ENCODE measurements at regions not wholly inside any gene's neighbourhood (a gene's known extent, or its start where the extent isn't known, plus 50 kb on each side); places are given as distances from the start of the nearest gene placed in this dataset.

- DNase-seq (ENCODE audit: low read depth): no peak
- no peak overlapping the region for H3K4me3 ChIP-seq (ENCODE audit: low read depth, low read length)
These were observed 93.1 kb upstream of the SPON1 start for GRCh38 chr11:13869398-13869886.

GRCh38 chr11:13874597-13874996 lies 87.9 kb upstream of the SPON1 start:
- no peak for TF ChIP-seq POLR2A (IDR thresholded peaks at IDR 0.05; ENCODE audit: extremely low read depth, insufficient read length)
- no peak for TF ChIP-seq MYC (IDR thresholded peaks at IDR 0.05; ENCODE audit: low read depth, low read length)
- no peak for TF ChIP-seq CTCF (IDR thresholded peaks at IDR 0.05; ENCODE audit: low read depth, low read length)
- TF ChIP-seq MAX (IDR thresholded peaks at IDR 0.05; ENCODE audit: low read depth, low read length): no peak
- no peak overlapping the region for H3K4me3 ChIP-seq (ENCODE audit: low read depth, low read length)
- no peak for DNase-seq (ENCODE audit: low read depth)

More at GRCh38 chr11:13869398-13869886, 93.1 kb upstream of the SPON1 start:
- no peak for TF ChIP-seq MYC (IDR thresholded peaks at IDR 0.05; ENCODE audit: low read depth, low read length)
- TF ChIP-seq POLR2A (IDR thresholded peaks at IDR 0.05; ENCODE audit: extremely low read depth, insufficient read length): no peak
- no peak for TF ChIP-seq CTCF (IDR thresholded peaks at IDR 0.05; ENCODE audit: low read depth, low read length)
- no peak for TF ChIP-seq MAX (IDR thresholded peaks at IDR 0.05; ENCODE audit: low read depth, low read length)

- H3K4me3 ChIP-seq (ENCODE audit: low read depth, low read length): no peak overlapping the region
- TF ChIP-seq MAX (IDR thresholded peaks at IDR 0.05; ENCODE audit: low read depth, low read length) (no peak), CTCF (IDR thresholded peaks at IDR 0.05; ENCODE audit: low read depth, low read length) (no peak), POLR2A (IDR thresholded peaks at IDR 0.05; ENCODE audit: extremely low read depth, insufficient read length) (no peak), MYC (IDR thresholded peaks at IDR 0.05; ENCODE audit: low read depth, low read length) (no peak)
- DNase-seq (ENCODE audit: low read depth): no peak
These were observed 86.9 kb upstream of the SPON1 start for GRCh38 chr11:13875643-13876042.

GRCh38 chr11:13876423-13876822 lies 86.1 kb upstream of the SPON1 start:
- no peak for DNase-seq (ENCODE audit: low read depth)
- no peak for TF ChIP-seq CTCF (IDR thresholded peaks at IDR 0.05; ENCODE audit: low read depth, low read length)
- no peak for TF ChIP-seq MAX (IDR thresholded peaks at IDR 0.05; ENCODE audit: low read depth, low read length)
- TF ChIP-seq MYC (IDR thresholded peaks at IDR 0.05; ENCODE audit: low read depth, low read length): no peak
- no peak for TF ChIP-seq POLR2A (IDR thresholded peaks at IDR 0.05; ENCODE audit: extremely low read depth, insufficient read length)
- H3K4me3 ChIP-seq (ENCODE audit: low read depth, low read length): no peak overlapping the region

- no peak for TF ChIP-seq MYC (IDR thresholded peaks at IDR 0.05; ENCODE audit: low read depth, low read length)
- no peak for TF ChIP-seq MAX (IDR thresholded peaks at IDR 0.05; ENCODE audit: low read depth, low read length)
- no peak for TF ChIP-seq POLR2A (IDR thresholded peaks at IDR 0.05; ENCODE audit: extremely low read depth, insufficient read length)
- TF ChIP-seq CTCF (IDR thresholded peaks at IDR 0.05; ENCODE audit: low read depth, low read length): no peak
- no peak for DNase-seq (ENCODE audit: low read depth)
- no peak overlapping the region for H3K4me3 ChIP-seq (ENCODE audit: low read depth, low read length)
These were observed 84.4 kb upstream of the SPON1 start for GRCh38 chr11:13878077-13878476.
